GM12874 (cell line): ENCODE measurements at regions not wholly inside any gene's neighbourhood (a gene's known extent, or its start where the extent isn't known, plus 50 kb on each side); places are given as distances from the start of the nearest gene placed in this dataset.

Source experiments
- TF ChIP-seq, protein P1 (sequence below): IDR thresholded peaks from 2 replicates; pipeline ENCODE4 v1.5.1; 2011; ENCODE audit warnings: low read depth, mild to moderate bottlenecking, control low read depth, low read length, moderate library complexity; ENCODE audit not compliant: insufficient read depth

GRCh38 chr4:122992057-122992456 is 69.7 kb upstream of the NUDT6 start:
- TF ChIP-seq, protein P1, sequence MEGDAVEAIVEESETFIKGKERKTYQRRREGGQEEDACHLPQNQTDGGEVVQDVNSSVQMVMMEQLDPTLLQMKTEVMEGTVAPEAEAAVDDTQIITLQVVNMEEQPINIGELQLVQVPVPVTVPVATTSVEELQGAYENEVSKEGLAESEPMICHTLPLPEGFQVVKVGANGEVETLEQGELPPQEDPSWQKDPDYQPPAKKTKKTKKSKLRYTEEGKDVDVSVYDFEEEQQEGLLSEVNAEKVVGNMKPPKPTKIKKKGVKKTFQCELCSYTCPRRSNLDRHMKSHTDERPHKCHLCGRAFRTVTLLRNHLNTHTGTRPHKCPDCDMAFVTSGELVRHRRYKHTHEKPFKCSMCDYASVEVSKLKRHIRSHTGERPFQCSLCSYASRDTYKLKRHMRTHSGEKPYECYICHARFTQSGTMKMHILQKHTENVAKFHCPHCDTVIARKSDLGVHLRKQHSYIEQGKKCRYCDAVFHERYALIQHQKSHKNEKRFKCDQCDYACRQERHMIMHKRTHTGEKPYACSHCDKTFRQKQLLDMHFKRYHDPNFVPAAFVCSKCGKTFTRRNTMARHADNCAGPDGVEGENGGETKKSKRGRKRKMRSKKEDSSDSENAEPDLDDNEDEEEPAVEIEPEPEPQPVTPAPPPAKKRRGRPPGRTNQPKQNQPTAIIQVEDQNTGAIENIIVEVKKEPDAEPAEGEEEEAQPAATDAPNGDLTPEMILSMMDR, result no peak

GRCh38 chr4:122992641-122993040 is 70.2 kb upstream of the NUDT6 start:
- TF ChIP-seq, protein P1, result no peak

DNA sequence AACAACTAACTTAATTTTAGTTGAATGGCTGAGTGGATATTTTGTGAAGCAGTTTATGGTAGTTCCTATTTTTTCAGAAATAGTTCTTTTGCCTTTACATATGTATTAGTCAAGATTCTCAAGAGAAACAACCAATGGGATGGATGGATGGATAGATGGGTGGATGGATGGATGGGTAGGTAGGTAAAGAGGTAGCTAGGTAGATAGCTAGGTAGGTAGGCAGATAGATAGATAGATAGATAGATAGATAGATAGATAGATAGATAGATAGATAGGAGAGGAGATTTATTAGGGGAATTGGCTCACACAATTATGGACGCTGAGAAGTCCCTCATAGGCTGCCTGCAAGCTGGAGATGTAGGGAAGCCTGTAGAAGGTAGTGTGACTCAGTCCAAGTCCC is 74.0 kb upstream of the NUDT6 start:
- TF ChIP-seq, protein P1, result no peak

GRCh38 chr4:122997463-122998101 is 75.2 kb upstream of the NUDT6 start:
- TF ChIP-seq, protein P1, result no peak

DNA sequence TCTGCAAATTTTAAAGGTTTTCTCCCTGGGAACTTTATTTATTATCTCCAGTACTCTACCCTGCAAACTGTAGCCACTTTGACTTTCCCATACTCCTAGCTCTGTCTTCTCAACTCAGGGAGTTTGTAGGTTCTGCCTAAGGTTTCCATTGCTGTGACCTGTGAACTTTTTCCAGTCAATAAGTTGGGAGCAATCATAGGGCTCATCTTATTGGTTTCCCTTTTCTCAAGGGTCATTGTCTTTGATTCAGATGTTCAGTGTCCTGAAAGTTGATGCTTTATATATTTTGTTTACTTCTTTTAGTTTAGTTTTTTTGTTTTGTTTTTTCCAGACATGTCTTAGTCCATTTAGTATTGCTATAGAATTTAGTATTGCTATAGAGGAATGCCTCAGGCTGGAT is 85.3 kb upstream of the NUDT6 start:
- TF ChIP-seq, protein P1, result no peak

DNA sequence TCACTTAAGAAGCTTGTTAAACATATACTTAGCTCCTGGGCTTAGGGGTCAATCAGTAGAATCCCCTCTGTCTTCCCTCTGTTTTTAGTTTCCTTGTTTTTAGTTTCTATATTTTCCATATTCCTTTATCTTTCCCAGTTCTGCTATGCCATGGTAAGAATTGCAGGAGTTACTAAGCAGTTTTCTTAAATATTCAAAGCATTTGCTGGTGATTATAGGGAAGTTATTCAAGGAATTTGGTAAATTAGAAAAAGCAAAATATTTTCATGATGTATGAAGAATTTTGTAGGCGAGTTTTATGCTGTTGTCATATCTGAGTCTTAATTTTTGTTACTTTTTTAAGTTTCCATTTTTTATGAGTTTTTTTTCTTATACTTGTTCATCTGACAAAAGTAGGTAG is 91.6 kb upstream of the NUDT6 start:
- TF ChIP-seq, protein P1, result no peak

GRCh38 chr4:123017078-123017477 is 94.7 kb upstream of the NUDT6 start:
- TF ChIP-seq, protein P1, result no peak
